ENCODE measurements at regions not wholly inside any gene's neighbourhood (a gene's known extent, or its start where the extent isn't known, plus 50 kb on each side); places are given as distances from the start of the nearest gene placed in this dataset.

- TF ChIP-seq YY1 (IDR thresholded peaks at IDR 0.05; ENCODE audit: extremely low read depth, insufficient replicate concordance, low read depth, low read length) (no peak), POLR2A (IDR thresholded peaks at IDR 0.05; ENCODE audit: borderline replicate concordance, extremely low read depth, insufficient read depth, insufficient read length) (no peak), RAD21 (IDR thresholded peaks at IDR 0.05; ENCODE audit: low read depth) (no peak), EZH2 (IDR thresholded peaks at IDR 0.05) (no peak)
Observed at GRCh38 chr7:49479936-49480544, 293.4 kb upstream of the VWC2 start.
